ENCODE measurements at regions not wholly inside any gene's neighbourhood (a gene's known extent, or its start where the extent isn't known, plus 50 kb on each side); places are given as distances from the start of the nearest gene placed in this dataset.

DNA sequence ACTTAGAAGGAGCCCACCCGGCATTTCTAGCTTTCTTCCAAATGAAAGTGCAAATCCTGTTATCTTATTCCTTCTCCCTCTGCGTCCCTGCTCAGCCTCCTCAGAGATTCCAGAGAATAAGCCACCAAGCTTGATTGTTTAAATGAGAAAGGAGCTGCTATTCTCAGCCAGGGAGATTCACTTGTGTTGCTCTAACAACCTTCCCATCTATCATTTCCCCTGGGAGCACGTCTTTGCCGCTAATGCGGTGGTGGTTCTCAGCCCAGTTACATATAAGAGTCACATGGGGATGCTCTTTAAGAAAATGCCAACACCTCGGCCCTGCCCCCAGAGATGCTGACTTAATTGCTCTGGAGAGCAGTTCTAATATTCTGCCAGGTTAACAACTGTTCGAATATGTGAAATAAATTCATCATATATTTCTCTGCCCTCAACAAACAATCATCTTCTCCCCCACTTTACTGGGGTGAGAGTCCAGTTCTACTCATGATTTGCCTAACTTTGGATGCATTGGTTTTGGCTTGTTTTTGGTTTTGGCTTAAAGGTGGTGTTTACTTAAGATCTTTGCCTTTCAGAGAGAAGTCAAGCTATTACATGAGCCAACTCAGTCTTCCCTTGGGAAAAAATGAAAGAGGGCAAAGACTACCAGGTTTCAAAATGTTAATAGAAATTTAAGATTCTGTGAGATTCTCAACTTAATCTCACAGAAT, 213.9 kb downstream of the SEC16B start:
- in situ Hi-C loops (cut with MboI; ENCODE audit: low sequenced_read_pairs): no loop called here
- Histone ChIP-seq H3K23ac (ENCODE audit: low read depth, low read length) (no peak overlapping the region), H2BK20ac (ENCODE audit: low read depth, low read length) (no peak overlapping the region), H2AFZ (replicated peaks; ENCODE audit: low read length, poor library complexity) (no peak overlapping the region), H3K4ac (ENCODE audit: low read depth, low read length) (no peak overlapping the region), H3K18ac (ENCODE audit: low read depth, low read length) (no peak overlapping the region), H3K56ac (ENCODE audit: extremely low read depth, insufficient read depth, low read length) (no peak overlapping the region), H3K36me3 (ENCODE audit: control insufficient read depth, insufficient read depth, low read length) (no peaks in the 10 kb centered on the region), H4K5ac (ENCODE audit: low read depth, low read length) (no peak overlapping the region), H2BK120ac (ENCODE audit: low read depth, low read length) (no peak overlapping the region), H3K4me1 (ENCODE audit: control insufficient read depth, insufficient read depth, low read length) (no peaks in the 10 kb centered on the region), H3K27me3 (ENCODE audit: control insufficient read depth, insufficient read depth, low read length) (0 out of 2 replicates have a peak, but pooled peaks cover 2% of the 10 kb centered on the region), H4K20me1 (ENCODE audit: insufficient read depth, low read length) (no peaks in the 10 kb centered on the region), H2BK15ac (ENCODE audit: low read depth, low read length) (no peak overlapping the region), H3K9me3 (ENCODE audit: control insufficient read depth, insufficient read depth, low read length) (no peaks in the 10 kb centered on the region), H3K79me1 (ENCODE audit: low read depth in 1 of 2, low read length in 2 of 2) (no peaks in the 10 kb centered on the region), H3K27ac (ENCODE audit: insufficient read depth, low read length) (no peak overlapping the region), H3K9ac (ENCODE audit: low read depth, low read length) (no peak overlapping the region), H4K91ac (ENCODE audit: insufficient read depth, low read depth, low read length) (no peak overlapping the region), H2BK5ac (ENCODE audit: low read depth, low read length, poor library complexity, severe bottlenecking) (no peak overlapping the region), H3K14ac (replicated peaks; ENCODE audit: low read depth, low read length) (no peak overlapping the region), H4K8ac (ENCODE audit: low read depth in 2 of 2, low read length in 2 of 2) (no peak overlapping the region), H3K4me3 (ENCODE audit: insufficient read depth, low read depth, low read length) (no peak overlapping the region), H2AK5ac (ENCODE audit: low read depth, low read length) (no peak overlapping the region), H3K4me2 (ENCODE audit: low read depth, low read length) (no peak overlapping the region), H2AK9ac (replicated peaks; ENCODE audit: low read depth, low read length, poor library complexity) (no peak overlapping the region), H3K9me1 (ENCODE audit: insufficient read depth, low read length) (no peaks in the 10 kb centered on the region)
- dilution Hi-C loops (cut with HindIII; ENCODE audit: low sequenced_read_pairs, unreplicated experiment): no loop called here
- intact Hi-C loops (cut with micrococcal nuclease): no loop called here
- ChIA-PET CTCF (no interaction called here), POLR2A (ENCODE audit: unreplicated experiment) (no interaction called here)
- ATAC-seq (ENCODE audit: low read depth): no peak
- TF ChIP-seq, protein P1, sequence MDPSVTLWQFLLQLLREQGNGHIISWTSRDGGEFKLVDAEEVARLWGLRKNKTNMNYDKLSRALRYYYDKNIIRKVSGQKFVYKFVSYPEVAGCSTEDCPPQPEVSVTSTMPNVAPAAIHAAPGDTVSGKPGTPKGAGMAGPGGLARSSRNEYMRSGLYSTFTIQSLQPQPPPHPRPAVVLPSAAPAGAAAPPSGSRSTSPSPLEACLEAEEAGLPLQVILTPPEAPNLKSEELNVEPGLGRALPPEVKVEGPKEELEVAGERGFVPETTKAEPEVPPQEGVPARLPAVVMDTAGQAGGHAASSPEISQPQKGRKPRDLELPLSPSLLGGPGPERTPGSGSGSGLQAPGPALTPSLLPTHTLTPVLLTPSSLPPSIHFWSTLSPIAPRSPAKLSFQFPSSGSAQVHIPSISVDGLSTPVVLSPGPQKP (IDR thresholded peaks at IDR 0.05; ENCODE audit: borderline replicate concordance, low read depth, low read length): no peak
- no peak for TF ChIP-seq MAZ (IDR thresholded peaks at IDR 0.05; ENCODE audit: borderline replicate concordance, low read depth, low read length)
- no peak for TF ChIP-seq SMC3 (IDR thresholded peaks at IDR 0.05; ENCODE audit: low read depth, low read length)
- no peak for TF ChIP-seq RAD21 (IDR thresholded peaks at IDR 0.05; ENCODE audit: low read length)
- no peak for TF ChIP-seq RCOR1 (IDR thresholded peaks at IDR 0.05; ENCODE audit: insufficient replicate concordance, low read length)
- TF ChIP-seq RFX5 (IDR thresholded peaks at IDR 0.05; ENCODE audit: low read depth, low read length): no peak
- TF ChIP-seq CEBPB (IDR thresholded peaks at IDR 0.05; ENCODE audit: low read depth, low read length): no peak
- no peak for TF ChIP-seq MAFK (IDR thresholded peaks at IDR 0.05; ENCODE audit: low read depth, low read length)
- TF ChIP-seq CHD1 (IDR thresholded peaks at IDR 0.05; ENCODE audit: low read depth, low read length): no peak
- no peak for DNase-seq
- no TSS peak for BruUV-seq (replicated peaks)
- 0% methylated on average over 1 of the region's 7 CpGs; no CpG with 5 or more reads in 1 of the 2 experiments for WGBS, 2 experiments (ENCODE audit: extremely low coverage in 2 of 2, insufficient read length in 1 of 2)
